Activated CD4-positive, CD25-positive, alpha-beta regulatory T cell treated with anti-CD3 and anti-CD28 coated beads, Interleukin-2, amount 50 U/mL, for 72 hours (primary cell): ENCODE measurements at regions not wholly inside any gene's neighbourhood (a gene's known extent, or its start where the extent isn't known, plus 50 kb on each side); places are given as distances from the start of the nearest gene placed in this dataset.

Source experiments
- DNase-seq: peaks from one replicate; pipeline ENCODE4 v3.0.0; 2021

DNA sequence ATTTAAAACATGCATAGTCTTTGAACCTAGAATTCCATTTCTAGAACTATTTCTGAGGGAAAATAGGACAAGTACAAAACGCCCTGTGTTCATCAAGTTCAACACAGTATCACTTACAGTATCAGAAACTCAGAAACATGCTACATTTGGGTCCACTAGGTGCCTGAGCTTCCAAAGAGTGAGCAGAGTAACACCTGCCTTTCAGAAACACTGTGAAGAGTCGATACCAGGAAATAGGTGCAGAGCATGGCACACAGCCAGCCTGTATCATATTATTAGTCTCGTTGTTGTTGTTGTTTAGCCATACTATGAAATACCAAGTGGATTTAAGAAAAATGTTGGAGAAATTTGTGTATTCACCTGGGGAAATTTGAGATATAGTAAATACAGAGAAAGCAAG lies 392.1 kb upstream of the MGMT start:
- no peak for DNase-seq

DNA sequence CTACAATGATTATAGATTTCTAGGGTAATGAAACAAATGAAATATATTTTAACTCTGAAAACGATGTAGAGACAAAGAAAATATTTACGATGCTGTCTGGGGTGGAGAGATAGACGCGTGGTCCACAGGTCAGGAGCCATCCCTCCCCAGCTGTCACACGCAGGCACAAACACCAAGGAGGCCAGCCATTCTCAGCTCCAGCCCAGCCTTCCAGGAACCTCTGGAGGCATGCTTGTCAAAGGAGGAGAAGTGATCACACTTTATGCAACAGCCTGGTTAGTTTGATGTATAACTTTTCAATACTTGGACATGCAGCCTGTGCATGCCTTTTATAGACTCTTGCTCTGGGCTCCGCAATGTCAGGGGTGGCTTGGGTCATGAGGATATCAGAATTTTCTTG lies 391.5 kb upstream of the MGMT start:
- no peak for DNase-seq

DNA sequence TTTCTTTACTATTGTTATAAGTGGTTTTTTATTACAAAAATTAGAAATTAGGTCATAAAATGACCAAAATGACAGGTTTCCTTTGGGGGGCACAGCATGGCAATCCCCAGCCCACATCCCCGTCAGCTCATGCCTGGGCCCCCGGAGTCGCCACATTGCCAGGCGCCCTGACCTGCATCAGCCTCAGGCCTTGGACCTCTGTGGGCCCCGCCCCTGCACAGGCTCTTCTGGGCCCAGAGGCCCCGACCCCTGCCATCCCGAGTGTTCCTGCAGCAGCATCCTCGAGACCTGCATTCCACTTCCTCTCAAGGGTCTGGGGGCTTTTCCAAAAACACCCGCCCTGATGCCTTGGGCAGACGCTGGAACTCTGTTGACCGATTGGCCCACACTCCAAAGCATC lies 391.1 kb upstream of the MGMT start:
- no peak for DNase-seq

DNA sequence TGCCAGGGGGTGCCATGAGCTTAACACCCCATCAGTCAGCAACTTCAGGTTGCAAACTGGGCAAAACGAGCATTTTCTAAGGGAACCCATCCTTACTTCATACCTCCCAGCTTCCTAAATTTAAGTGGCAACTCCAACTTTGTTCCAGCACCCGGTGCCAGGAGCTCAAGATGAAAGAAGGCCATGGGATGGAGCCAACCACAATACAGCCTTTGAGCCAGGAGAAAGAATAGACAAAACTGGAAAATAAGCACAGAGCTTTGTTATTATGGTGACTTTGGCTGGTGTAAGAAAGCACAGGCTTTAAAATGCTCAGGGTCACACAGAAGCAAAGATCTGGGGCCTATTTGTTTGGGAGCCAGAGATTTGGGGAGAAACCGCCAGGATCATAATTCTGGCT lies 388.7 kb upstream of the MGMT start:
- no peak for DNase-seq

DNA sequence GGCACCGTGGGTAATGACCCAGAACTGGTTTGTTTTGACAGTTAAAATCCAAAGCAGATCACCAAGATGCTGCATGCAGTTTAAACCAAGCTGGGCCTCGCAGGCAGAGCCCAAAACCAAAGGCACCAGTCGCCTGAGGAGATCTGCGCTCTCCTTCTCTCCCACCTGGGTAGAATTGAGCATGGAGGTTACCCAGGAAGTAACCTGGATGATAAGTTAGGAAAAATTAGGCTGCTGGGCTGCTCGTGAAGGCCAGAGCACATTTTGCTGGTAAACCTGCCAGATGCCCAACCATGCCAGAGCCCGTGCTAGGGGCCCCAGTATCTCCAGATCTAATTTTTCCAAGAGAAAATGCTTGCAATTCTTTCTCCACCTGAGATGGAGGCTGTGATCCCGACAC lies 388.3 kb upstream of the MGMT start:
- no peak for DNase-seq

DNA sequence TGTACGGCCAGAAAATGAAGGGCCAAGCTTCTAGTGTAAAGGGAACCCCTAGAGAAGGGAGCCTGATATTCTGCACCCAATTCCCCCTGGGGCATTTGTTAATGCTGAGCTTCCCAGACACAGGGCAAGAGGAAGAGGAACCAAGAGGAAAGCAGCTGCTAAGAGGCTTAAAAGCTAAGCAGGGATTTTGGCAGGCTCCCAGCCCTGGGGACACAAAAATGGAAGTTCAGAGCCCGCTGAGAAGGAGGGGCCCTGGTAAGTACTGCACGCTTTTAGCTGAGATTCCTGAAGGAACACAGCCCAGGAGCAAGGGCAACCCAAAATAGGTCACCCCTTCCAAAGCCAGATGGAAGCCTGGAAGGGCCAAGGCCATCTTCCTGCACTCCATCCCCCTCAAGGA lies 387.3 kb upstream of the MGMT start:
- DNase-seq: no peak

DNA sequence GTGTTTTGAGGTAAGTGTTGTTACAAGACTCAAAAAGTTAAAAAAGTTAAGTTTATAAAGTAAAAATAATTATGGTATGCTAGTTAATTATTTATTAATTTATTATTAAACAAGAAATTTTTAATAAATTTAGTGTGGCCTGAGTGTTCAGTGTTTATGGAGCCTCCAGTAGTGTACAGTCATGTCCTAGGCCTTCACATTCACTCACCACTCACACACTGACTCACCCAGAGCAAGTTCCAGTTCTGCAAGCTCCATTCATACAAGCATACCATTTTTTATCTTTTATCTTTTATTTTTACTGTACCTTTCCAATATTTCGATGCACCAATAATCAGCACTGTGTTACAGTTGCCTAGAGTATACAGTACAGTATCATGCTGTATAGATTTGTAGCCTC lies 381.2 kb upstream of the MGMT start:
- DNase-seq: no peak

DNA sequence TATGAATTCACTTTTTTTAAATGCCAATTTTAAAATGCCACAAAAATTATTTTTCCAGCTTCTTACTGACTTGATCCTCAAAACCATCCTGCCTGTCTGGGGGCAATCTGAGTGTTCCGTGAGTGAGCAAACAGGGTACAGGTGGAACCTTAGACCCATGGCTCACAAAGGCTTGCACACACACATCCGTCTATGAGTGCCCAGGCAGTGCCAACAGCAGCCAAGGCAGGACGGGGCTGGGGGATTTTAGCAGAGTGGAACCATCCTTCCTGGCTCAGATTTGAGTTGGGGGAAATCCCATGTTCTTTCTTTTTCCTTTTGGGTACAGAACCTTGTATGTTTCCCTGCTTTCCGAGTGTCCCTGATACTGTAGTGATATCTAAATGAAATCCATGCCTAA lies 377.7 kb upstream of the MGMT start:
- DNase-seq: no peak

DNA sequence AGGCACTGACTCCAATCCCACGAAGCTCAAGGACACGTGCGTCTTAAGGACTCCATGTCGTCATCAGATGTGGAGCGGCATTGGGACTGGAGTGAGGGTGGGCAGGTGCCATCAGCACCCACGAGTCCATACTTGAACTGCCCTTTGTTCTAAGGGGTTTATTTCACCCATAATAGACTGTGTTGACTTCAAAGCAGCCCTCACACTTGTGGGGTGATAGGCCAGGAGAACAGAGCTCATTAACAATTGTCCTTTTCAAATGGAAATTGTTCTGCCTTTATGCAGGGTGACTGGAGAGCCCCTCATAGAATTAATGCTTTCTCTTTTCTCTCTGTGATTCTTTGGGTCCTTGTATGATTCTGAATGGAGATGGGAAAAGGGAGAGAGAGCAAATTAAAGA lies 376.9 kb upstream of the MGMT start:
- no peak for DNase-seq

DNA sequence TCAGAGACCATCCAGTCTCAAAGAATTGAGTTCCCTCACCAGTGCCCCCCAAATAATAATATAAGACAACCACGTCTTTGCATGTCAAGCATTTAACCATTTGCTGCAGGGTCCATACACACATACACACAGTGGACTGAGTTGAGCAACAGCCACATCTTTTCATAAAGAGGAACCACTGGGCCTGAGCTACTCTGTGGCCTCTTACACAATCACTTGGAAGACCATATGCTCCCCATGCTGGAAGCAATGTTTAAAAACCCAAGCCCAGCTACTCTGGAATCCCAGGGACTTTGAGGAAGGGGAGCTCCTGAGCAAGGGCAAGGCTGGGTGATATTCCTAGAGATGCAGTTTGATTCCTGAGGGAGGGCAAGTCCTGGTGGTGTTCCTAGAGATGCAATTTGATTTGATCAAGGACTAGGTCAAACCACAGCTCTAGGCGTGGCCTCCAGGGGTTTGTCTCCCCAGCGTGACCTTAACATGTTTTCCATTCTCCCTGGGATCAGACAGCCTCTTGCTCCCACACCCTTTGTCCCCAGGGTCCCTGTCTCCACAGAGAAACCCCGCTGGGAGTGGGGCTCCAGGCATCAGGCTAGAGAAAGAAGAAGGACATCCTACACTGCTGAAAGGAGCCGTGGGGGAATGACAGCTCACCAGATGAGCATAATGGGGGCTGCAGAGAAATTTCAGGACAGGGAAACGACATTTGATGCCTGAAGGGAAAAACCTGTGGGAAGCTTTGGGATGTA lies 376.2 kb upstream of the MGMT start:
- no peak for DNase-seq

DNA sequence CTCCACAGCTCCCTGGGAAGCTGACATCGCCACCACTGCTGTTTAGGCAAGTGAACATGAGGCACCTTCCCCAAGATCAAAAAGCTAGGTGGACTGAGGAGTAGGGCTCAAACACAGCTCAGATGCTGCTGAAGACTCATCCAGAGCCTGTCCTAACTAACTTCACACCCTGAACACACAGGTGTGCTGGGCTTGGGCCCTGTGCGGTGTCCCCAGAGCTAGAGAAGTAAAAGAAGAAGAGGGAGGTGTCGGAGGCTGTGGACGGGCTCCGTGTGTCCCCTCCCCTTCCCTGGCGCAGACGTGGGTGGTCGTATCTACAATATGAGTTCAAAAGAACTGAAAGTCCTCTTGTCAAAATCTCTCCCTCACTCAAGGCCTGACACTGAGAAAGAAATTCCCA lies 373.4 kb upstream of the MGMT start:
- DNase-seq: no peak

DNA sequence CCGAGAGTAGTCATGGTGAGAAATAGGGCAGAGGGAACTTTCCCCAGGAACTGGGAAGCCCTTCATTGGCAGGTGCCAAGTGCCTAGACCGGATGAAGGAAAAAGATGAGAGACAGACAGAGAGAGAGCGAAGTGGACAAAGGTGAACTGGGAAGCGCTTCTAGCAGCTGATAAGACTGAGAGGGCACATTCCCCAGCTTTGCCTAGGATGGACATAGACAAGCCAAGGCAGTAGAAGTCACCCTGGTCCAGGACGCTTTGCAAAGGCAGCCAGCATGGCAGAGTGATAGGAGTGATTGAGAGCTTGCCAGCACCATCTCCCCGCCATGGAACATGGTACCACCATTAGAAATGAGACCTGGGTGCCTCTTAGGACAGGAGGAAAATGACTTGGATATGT lies 372.8 kb upstream of the MGMT start:
- DNase-seq: no peak

DNA sequence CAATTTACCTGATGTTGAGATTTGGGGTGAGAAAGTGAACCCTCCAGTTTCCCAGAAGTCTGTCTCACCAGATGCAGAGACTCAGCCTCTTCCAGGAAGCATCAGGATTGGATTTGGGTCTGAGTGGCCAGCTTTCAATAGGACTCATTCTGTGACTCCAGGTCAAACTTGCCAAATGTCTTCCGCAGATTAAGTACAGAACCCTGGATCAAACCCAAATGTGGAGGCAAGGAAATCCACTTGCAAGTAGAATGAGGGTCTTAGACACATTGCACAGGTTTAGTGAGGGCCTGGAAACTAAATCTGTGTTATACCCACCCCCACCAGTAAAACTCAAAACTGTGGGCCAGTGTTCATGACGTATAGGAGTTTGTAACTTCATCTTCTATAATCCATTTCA lies 372.2 kb upstream of the MGMT start:
- DNase-seq: no peak

DNA sequence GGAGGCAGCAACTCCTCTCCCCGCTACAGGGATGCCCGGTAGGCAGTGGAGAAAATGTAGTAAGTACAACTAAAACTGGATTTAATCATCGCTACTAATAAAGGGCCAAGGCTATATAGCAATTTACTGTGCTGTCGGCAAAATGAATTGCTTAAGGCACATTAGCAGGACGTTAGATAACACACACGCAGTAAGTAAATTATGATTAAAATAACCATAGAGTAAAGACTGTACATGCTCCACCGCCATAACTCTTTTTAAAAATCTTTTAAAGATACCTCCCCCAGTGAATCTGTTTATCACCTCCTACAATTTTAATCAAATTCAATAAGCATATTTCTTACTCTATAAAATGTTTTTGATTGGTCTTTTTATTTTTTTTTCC lies 371.4 kb upstream of the MGMT start:
- DNase-seq: no peak

DNA sequence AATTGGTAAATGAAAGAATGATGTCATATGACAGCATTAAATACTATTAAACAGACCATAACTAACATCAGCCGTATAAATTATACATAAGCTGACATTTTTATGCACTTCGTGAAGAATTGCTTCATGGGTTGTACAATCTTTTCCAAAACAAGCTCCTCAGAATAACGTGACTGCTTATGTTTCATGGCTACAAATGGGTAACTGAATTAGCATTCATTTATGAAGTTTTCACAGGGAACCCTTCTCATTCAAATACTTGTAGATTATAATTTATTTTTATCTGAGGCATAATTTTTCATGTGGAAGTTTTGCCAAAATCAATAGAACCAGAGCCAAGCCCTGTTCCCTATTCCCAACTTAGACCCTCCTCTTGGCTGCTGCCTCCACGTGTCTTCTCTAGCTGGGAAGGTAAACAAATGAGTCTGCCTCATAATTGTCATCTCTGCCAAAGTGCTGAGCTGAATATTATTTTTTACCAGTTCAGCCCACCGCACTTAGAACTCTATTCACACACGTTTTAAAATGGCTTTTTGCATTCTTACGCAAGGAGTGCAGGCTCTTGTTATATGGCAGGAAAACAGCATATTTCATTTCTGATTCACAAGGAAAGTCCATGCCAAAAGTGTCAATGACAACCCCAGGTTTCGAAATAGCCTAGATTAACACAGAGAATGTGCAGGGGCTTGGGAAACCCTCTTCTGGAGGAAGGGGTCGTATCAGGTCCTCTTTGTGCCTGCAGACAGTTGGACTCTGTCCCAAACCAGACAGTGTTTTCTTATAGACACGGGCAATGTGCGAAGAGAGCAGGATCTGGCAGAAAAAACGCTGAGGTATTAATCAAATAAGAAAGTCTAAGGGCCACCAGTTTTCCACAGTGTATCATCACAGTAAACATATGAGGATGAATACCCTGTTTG lies 370.7 kb upstream of the MGMT start:
- DNase-seq: no peak

DNA sequence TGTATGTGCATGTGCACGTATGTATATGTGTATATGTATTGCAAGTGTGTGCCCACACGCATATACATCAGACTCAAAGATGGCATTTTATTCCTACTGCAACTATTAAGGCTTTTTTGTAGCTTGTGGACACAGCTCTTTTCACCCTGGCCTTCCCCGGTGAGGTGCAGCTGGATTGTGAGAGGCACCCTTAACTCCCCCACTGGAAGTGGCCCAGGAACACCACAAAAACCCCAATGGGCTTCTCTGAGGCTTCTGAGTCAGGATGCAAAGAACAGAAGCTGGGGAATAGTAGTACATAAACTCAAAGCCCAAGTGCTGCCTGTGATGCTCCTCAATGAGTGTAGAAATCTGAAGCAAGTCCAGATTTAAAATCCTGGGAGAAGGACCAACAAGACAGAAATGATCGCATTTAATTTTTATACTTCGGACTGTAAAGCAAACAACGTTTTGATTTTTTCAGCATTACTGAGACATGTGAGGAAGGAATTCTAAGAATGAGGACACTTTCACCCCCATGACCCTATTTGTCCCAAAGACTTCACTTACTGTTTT lies 369.2 kb upstream of the MGMT start:
- no peak for DNase-seq

DNA sequence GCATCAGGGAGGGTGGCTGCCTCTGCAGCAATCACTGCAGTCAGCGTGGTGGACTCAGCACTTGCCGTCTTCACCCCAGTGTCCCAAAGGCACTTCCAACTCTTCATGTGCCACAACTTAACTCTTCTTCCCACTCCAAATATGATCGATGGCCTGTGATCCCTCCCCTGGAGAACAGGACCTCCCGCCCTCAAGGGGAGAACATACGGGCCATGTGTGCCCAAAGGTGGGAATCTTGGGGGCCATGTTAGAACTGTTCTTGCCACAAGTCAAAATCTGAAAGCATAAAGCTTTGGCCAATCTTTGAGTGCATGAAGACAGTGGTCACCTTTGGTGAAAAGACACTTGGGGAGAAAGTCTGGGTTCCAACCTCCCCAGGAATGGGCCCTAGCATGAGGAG lies 368.5 kb upstream of the MGMT start:
- DNase-seq: no peak

DNA sequence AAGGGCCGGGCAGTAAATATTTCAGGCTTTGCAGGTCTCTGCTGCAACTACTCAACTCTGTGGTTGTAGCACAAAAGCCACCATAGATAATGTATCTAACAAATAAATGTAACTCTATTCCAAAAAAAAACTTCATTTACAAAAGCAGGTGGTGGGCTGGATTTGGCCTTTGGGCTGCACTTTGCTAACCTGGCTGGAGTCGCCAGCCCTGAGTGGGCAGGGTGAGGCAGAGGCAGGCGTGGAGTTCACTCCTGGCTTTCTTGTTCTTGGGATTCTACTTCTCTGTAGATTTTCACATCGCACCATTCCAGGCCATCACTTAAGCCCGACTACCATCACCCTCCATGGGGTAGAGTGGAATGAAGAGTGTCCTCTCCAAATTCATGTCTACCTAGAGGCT lies 367.6 kb upstream of the MGMT start:
- DNase-seq: no peak

DNA sequence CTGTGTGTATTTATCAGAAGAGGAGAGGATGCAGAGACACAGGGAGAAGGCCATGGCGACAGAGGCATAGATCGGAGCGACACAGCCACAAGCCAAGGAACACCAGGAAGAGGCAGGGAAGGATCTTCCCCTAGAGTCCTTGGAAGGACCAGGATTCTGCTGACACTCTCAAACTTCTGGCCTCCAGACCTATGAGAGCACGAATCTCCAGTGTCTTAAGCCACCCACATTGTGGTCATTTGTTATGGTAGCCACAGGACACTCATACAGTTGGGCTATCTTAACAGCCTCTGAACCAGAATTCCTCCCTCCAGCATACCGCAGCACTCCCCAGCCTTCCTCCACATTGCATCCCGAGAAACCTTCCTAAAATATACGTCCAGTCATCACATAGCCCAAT lies 367.0 kb upstream of the MGMT start:
- no peak for DNase-seq

DNA sequence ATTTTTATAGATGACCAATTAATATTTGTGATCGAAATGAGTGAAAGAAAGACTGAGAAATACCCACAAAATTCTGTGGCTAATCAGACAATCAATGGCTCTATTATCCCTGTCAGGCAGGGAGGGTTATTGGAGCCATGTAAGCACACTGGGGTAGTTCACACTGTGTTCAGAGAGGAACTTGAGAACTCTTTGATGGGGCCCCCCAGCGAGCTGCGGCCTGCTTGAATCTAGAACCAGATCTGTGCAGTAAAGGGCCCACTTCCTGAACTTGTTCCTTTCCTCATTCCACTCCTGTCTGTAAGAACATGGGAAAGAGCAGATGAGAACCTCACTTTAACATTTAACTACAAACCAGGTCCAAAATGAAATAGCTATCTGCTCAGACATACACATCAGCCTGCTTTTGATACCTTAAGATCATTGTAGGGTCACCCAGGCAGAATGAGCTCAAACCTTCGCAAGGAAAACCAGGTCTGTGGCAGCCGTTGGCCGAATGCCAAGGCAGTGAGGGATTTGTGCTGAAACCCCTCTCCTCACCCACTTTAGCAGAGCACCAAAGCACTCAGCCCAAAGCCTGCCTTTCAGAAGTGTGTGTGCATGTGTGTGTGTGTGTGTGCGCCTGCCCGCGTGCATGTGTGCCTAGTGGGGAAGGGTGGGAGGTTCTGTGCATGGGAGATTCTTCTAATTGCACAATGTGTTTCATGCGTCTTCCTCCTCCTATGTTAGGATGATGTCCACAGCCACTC lies 365.6 kb upstream of the MGMT start:
- no peak for DNase-seq

DNA sequence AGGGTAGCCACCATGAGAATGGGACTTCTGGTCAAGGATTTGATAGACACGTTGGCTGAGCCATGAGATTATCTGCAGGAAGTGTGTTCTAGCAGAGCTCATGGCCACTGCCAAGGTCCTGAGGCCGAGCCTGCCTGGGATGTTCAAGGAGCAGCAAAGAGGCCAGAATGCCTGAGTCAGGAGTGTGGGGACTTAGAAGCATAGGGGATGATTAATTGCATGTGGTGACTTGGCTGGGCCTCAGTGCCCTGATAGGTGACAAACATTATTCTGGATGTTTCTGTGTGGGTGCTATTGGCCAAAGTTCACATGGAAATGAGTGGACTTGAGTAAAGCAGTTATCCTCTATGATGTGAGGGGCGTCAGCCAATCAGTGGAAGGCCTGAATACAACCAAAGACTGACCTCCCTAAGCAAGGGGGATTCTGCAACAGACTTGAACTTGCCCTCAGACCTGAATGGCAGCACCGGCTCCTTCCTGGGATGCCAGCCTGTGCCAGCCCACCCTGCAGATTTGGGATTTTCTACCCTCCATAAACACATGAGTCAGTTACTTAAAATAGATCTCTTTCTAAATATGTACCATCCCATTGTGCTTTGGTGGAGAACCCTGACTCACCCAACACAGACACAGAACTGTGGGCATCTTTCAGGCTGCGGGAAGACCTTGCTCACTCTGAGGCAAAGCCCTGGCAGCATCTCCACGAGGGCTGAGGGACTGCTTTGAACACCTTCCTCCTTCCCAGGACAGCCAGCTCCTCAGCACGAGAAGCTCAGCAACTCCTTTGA lies 363.9 kb upstream of the MGMT start:
- no peak for DNase-seq

DNA sequence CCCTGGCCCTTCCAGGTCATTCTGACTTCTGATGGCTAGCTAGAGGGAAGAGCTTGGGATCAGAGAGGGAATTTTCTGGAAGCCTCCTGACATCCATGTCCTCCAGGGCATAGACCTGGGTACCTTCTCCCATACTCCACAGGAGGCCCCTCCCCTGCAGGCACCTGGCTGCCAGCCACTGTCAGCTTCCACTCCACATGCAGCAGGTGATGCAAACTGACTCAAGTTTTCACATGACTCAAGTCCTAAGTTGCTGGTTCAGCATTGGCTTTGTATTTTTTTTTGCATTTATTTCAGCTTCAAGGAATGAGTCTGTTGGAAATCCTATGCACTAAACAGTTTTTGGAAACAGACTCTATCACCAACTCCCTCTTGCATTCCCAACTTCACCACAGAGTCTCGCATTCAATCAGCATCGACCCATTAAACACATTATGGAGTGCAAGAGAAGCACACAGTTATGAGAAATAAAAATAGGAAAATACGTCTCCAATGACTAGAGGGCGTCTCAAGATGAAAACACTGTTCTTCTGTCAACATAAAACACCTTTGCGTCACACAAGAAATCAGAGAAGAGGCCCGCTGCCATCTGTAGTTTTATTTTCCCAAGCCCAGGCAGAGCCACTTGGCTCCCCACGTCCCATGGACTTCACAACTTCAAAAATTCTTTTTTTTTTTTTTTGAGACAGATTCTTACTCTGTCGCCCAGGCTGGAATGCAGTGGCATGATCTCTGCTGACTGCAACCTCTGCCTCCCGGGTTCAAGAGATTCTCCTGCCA lies 362.6 kb upstream of the MGMT start:
- no peak for DNase-seq
